DOHH2 (cell line): ENCODE measurements at regions not wholly inside any gene's neighbourhood (a gene's known extent, or its start where the extent isn't known, plus 50 kb on each side); places are given as distances from the start of the nearest gene placed in this dataset.

Experiments used
- H3F3A ChIP-seq: fragments of 200-600 bp; sonication (generic), shearing (Covaris generic); 2 replicates; pipeline ENCODE4 v1.6.0; 2016; ENCODE audit warnings: antibody characterized with exemption, mild to moderate bottlenecking; ENCODE audit not compliant: control insufficient read depth, insufficient read depth
- H3K27ac ChIP-seq: fragments of 200-600 bp; sonication (generic); 2 replicates; pipeline ENCODE4 v1.5.1; 2014; ENCODE audit warnings: low read depth, mild to moderate bottlenecking, low read length, moderate library complexity
- H3K27me3 ChIP-seq: fragments of 200-600 bp; sonication (generic); 2 replicates; pipeline ENCODE4 v1.6.1; 2014; ENCODE audit warnings: mild to moderate bottlenecking, low read length, mixed read lengths; ENCODE audit not compliant: control insufficient read depth
- H3K36me3 ChIP-seq: fragments of 200-600 bp; sonication (generic); 2 replicates; pipeline ENCODE4 v1.6.1; 2014; ENCODE audit warnings: mild to moderate bottlenecking, low read length, moderate library complexity, mixed read lengths; ENCODE audit not compliant: control insufficient read depth
- H3K4me1 ChIP-seq: fragments of 200-600 bp; sonication (generic); 2 replicates; pipeline ENCODE4 v1.6.1; 2014; ENCODE audit warnings: mild to moderate bottlenecking, low read length, mixed read lengths; ENCODE audit not compliant: control insufficient read depth
- H3K4me2 ChIP-seq: fragments of 200-600 bp; sonication (generic); 2 replicates; pipeline ENCODE4 v1.6.0; 2014; ENCODE audit warnings: mild to moderate bottlenecking, low read length, moderate library complexity
- H3K4me3 ChIP-seq: fragments of 200-600 bp; sonication (generic); 2 replicates; pipeline ENCODE4 v1.5.1; 2014; ENCODE audit warnings: mild to moderate bottlenecking, low read length, mixed read lengths
- H3K79me2 ChIP-seq: fragments of 200-600 bp; sonication (generic); 2 replicates; pipeline ENCODE4 v1.6.1; 2014; ENCODE audit warnings: mild to moderate bottlenecking, low read length, mixed read lengths; ENCODE audit not compliant: control insufficient read depth
- H3K9me2 ChIP-seq: fragments of 200-600 bp; sonication (generic); replicated peaks from 2 replicates; pipeline ENCODE4 v1.6.1; 2014; ENCODE audit warnings: mild to moderate bottlenecking, low read length, mixed read lengths; ENCODE audit not compliant: control insufficient read depth
- H3K9me3 ChIP-seq: fragments of 200-600 bp; sonication (generic); 2 replicates; pipeline ENCODE4 v1.6.1; 2014; ENCODE audit warnings: antibody characterized with exemption, low read length, mixed read lengths; ENCODE audit not compliant: control insufficient read depth, insufficient read depth
- H4K20me1 ChIP-seq: fragments of 200-600 bp; sonication (generic); 2 replicates; pipeline ENCODE4 v1.6.0; 2014; ENCODE audit warnings: low read depth, mild to moderate bottlenecking, antibody characterized with exemption, low read length, moderate library complexity; ENCODE audit not compliant: control insufficient read depth, insufficient read depth
- EZH2phosphoT487 ChIP-seq: fragments of 200-600 bp; sonication (generic); IDR thresholded peaks from 2 replicates; pipeline ENCODE4 v1.6.1; 2017; ENCODE audit warnings: borderline replicate concordance, mild to moderate bottlenecking, antibody characterized with exemption, low read length, moderate library complexity, mixed read lengths
- TF ChIP-seq, protein P1 (sequence below): fragments of 200-600 bp; sonication (generic); IDR thresholded peaks from one replicate; pipeline ENCODE4 v1.5.1; 2014; ENCODE audit warnings: antibody characterized with exemption, mild to moderate bottlenecking, low read depth, low read length; ENCODE audit not compliant: poor library complexity, severe bottlenecking

DNA sequence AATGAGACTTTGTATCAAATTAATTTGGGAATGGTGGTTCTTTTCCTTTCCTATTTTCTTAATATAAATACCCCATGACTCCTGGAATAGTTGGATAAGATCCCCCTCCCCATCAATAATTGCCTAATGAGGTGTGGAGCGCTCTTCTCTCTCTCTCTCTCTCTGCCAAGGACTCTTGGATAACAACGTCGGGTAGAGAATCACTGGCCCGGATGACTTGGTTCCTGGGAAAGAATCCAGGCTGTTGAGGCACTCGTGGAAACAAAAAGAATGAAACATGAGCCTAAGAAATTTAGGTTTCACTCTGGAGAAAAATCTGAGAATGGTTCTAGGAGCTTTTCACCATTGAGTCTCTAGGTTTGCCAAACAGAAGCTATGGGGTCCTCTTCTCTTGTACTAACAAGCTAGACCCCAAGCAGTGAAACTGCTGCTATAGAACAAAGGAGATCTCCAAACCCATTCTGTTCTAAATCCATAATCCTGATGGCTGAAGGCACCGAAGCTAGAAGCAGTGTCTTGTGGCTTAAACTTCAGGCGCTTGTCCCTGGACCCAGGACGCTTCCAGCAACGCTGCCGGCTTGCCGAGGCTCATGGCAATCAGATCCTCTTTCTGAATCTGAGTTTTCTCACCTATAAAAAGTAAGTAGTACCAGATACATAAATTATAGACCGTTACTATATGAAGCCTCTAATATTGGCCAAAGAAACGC lies 241.6 kb upstream of the BTBD3 start:
- H4K20me1 ChIP-seq, result no peaks in the 10 kb centered on the region
- H3F3A ChIP-seq, result no peaks in the 10 kb centered on the region
- no peak overlapping the region for H3K4me2 ChIP-seq
- no peak overlapping the region for H3K27ac ChIP-seq
- no peak overlapping the region for H3K4me3 ChIP-seq
- no peaks in the 10 kb centered on the region for H3K9me2 ChIP-seq
- H3K9me3 ChIP-seq, result no peaks in the 10 kb centered on the region
- no peaks in the 10 kb centered on the region for H3K27me3 ChIP-seq
- no peaks in the 10 kb centered on the region for H3K4me1 ChIP-seq
- TF ChIP-seq EZH2phosphoT487, result no peak
- TF ChIP-seq, protein P1, sequence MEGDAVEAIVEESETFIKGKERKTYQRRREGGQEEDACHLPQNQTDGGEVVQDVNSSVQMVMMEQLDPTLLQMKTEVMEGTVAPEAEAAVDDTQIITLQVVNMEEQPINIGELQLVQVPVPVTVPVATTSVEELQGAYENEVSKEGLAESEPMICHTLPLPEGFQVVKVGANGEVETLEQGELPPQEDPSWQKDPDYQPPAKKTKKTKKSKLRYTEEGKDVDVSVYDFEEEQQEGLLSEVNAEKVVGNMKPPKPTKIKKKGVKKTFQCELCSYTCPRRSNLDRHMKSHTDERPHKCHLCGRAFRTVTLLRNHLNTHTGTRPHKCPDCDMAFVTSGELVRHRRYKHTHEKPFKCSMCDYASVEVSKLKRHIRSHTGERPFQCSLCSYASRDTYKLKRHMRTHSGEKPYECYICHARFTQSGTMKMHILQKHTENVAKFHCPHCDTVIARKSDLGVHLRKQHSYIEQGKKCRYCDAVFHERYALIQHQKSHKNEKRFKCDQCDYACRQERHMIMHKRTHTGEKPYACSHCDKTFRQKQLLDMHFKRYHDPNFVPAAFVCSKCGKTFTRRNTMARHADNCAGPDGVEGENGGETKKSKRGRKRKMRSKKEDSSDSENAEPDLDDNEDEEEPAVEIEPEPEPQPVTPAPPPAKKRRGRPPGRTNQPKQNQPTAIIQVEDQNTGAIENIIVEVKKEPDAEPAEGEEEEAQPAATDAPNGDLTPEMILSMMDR, result no peak
- H3K79me2 ChIP-seq, result no peaks in the 10 kb centered on the region
- H3K36me3 ChIP-seq, result no peaks in the 10 kb centered on the region

DNA sequence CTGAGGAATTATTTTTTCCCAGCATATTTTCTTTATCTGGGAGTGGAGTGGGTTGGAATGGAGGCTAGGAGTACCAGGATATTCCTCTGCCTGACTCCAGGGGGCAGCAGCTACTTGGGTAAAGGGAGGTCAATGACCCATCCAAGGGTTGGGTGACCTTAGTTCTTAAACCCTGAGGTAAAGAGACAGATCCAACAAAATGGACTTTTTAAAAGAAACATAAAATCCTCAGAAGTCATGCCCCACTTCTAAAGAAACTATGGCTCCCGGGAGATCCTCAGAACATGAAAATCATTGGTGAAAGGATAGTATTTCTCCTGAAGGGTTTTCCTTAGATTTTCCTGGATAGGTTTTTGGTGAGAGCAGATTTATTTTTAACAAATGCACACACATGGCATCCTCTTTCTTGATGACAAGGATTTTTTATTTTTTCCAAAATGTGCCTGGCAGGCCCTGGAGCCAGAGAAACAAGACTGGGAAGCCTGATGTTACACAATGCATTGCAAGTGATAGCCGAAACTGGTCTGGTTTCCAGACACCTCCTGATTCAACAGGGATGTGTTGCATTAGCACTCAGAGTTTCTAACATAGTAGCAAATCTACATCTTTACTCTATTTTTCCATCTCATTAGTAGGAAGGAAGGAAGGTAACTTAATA lies 240.9 kb upstream of the BTBD3 start:
- Histone ChIP-seq H3K4me1 (no peaks in the 10 kb centered on the region), H3K27me3 (no peaks in the 10 kb centered on the region), H3K9me3 (no peaks in the 10 kb centered on the region), H3K79me2 (no peaks in the 10 kb centered on the region), H3K36me3 (no peaks in the 10 kb centered on the region), H3K9me2 (no peaks in the 10 kb centered on the region), H3K27ac (no peak overlapping the region), H3K4me3 (no peak overlapping the region), H3F3A (no peaks in the 10 kb centered on the region), H3K4me2 (no peak overlapping the region), H4K20me1 (no peaks in the 10 kb centered on the region)
- no peak for TF ChIP-seq EZH2phosphoT487
- TF ChIP-seq, protein P1, result peak; percentile 60

DNA sequence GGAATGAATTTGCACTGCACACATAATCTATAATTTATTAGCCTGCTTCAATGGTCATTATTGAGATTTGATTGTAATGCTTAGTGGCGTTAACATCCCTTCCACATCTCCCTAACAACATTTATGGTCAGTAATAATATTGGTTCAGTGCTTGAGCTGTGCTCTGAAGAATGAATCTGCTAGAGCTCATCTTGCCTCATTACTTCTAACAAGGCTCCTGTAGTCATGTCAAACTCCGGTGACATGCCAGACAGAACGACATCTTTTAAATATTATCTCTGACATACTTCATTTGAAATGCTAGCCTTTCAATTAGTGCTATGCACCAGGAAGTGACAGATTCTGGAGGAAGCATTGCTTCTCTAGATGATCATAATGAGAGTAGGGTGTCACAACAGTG lies 240.3 kb upstream of the BTBD3 start:
- no peaks in the 10 kb centered on the region for H3K36me3 ChIP-seq
- H3K79me2 ChIP-seq, result no peaks in the 10 kb centered on the region
- no peaks in the 10 kb centered on the region for H3F3A ChIP-seq
- H3K27me3 ChIP-seq, result no peaks in the 10 kb centered on the region
- H4K20me1 ChIP-seq, result no peaks in the 10 kb centered on the region
- H3K4me2 ChIP-seq, result no peak overlapping the region
- H3K9me3 ChIP-seq, result no peaks in the 10 kb centered on the region
- H3K4me1 ChIP-seq, result no peaks in the 10 kb centered on the region
- no peak overlapping the region for H3K4me3 ChIP-seq
- no peaks in the 10 kb centered on the region for H3K9me2 ChIP-seq
- no peak overlapping the region for H3K27ac ChIP-seq
- TF ChIP-seq, protein P1, result no peak
- TF ChIP-seq EZH2phosphoT487, result no peak
